ENCODE measurements at regions not wholly inside any gene's neighbourhood (a gene's known extent, or its start where the extent isn't known, plus 50 kb on each side); places are given as distances from the start of the nearest gene placed in this dataset.

DNA sequence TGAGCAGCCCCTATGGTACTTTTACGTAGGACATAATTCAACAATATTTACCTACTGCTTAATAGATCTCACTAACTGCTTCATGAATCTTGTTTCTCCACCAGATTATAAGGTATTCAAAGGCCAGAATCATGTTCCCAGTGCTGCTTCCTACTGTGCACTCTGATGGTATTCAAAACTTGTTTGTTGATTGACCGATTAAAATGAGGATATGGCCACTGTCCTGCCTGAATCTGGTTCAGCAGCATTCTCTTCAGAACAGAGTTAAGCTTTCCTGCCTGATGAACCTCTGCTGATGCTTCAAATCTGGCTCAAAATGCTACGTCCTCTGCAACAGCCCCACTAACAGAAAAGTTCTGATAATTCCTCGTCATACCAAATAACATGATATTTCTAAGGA lies 150.7 kb upstream of the ZNF462 start:
- no peaks in the 10 kb centered on the region for H3K36me3 ChIP-seq (ENCODE audit: low read depth)
- TF ChIP-seq, protein P1, sequence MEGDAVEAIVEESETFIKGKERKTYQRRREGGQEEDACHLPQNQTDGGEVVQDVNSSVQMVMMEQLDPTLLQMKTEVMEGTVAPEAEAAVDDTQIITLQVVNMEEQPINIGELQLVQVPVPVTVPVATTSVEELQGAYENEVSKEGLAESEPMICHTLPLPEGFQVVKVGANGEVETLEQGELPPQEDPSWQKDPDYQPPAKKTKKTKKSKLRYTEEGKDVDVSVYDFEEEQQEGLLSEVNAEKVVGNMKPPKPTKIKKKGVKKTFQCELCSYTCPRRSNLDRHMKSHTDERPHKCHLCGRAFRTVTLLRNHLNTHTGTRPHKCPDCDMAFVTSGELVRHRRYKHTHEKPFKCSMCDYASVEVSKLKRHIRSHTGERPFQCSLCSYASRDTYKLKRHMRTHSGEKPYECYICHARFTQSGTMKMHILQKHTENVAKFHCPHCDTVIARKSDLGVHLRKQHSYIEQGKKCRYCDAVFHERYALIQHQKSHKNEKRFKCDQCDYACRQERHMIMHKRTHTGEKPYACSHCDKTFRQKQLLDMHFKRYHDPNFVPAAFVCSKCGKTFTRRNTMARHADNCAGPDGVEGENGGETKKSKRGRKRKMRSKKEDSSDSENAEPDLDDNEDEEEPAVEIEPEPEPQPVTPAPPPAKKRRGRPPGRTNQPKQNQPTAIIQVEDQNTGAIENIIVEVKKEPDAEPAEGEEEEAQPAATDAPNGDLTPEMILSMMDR (IDR thresholded peaks at IDR 0.05): no peak
- no peak for ATAC-seq
- no peaks in the 10 kb centered on the region for H3K9me3 ChIP-seq
- no peak overlapping the region for H3K4me3 ChIP-seq
- H3K4me1 ChIP-seq (ENCODE audit: low read depth): no peaks in the 10 kb centered on the region
- intact Hi-C loops (cut with DNase I, micrococcal nuclease): no loop called here
- no peak for DNase-seq

DNA sequence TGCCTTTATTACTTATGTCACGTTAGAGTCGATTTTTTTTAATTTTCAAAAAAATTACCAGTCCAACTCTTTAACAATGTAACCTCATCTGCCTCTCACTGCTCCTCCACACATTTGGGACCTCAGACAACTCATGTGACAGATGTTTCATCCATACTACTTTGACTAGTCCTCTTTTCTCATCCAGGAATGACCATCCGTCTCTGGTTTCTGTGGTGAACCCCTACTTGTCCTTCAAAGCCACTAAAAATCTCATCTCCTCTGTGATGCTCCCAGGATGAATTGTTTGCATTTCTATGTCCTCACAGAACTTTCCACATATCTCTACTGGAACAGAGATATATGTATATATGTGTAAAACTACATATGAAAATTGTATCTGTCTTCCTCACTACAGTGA lies 149.8 kb upstream of the ZNF462 start:
- Histone ChIP-seq H3K36me3 (ENCODE audit: low read depth) (no peaks in the 10 kb centered on the region), H3K9me3 (no peaks in the 10 kb centered on the region), H3K4me1 (ENCODE audit: low read depth) (no peaks in the 10 kb centered on the region), H3K4me3 (no peak overlapping the region)
- TF ChIP-seq, protein P1 (IDR thresholded peaks at IDR 0.05): no peak
- ATAC-seq: no peak
- intact Hi-C loops (cut with DNase I, micrococcal nuclease): no loop called here
- DNase-seq: no peak

DNA sequence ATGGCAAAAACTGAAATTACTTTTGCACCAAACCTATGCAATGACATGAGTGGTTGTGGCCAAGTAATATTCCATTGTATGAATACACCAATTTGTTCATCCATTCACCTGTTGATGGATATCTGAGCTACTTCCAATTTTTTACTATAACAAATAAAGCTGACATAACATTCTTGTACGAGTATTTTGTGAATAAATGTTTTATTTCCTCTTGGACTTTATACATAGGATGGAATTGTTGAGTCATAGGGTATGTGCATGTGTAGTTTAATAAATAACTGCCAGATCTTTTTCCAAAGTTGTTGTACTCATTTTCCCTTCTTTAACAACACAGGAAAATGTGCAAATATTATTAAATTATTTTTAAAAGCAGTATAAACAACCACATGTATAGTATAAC lies 146.1 kb upstream of the ZNF462 start:
- H3K4me3 ChIP-seq: no peak overlapping the region
- intact Hi-C loops (cut with DNase I, micrococcal nuclease): no loop called here
- H3K9me3 ChIP-seq: no peaks in the 10 kb centered on the region
- TF ChIP-seq, protein P1 (IDR thresholded peaks at IDR 0.05): no peak
- H3K4me1 ChIP-seq (ENCODE audit: low read depth): no peaks in the 10 kb centered on the region
- ATAC-seq: no peak
- no peaks in the 10 kb centered on the region for H3K36me3 ChIP-seq (ENCODE audit: low read depth)
- DNase-seq: no peak

DNA sequence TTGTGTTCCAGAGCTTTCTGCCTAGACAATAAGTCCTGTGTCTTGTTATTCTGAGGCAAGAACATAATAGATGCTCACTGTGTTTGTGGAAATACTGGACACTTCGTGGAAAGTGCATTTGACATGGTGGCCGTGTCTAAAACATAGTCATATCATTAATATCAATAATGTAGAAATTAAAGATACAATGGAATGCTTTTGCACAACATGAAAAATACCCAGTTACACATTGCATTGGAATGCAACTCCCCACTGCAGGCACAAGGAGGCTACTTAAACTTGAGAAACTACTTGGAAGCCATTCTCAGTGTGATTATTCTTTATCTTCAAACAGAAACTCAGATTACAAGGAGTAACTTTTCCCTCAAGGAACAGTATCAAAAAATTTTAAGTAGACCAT lies 145.3 kb upstream of the ZNF462 start:
- no peaks in the 10 kb centered on the region for H3K36me3 ChIP-seq (ENCODE audit: low read depth)
- TF ChIP-seq, protein P1 (IDR thresholded peaks at IDR 0.05): no peak
- DNase-seq (peak in 1 of 3 donors; percentile 2), ATAC-seq (no peak)
- H3K9me3 ChIP-seq: no peaks in the 10 kb centered on the region
- H3K4me1 ChIP-seq (ENCODE audit: low read depth): no peaks in the 10 kb centered on the region
- H3K4me3 ChIP-seq: no peak overlapping the region
- intact Hi-C loops (cut with DNase I, micrococcal nuclease): no loop called here

DNA sequence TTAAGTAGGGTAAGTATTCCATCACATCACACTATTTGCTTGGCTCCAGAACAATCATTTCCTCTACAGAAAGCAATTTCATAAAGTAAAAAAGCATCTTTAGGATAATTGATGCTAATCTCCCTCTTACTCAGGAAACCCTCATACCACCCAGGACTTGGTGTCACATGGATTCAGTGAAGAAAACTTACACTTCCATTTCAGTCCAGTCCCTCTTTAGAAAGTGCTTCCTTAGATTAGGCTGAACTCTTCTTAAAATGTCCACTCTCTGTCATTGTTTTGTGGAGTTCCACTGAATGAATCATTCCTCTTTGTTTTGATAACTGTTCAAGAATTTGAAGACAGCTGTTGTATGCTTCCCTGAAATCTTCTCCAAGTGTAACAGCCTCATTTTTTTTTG lies 144.0 kb upstream of the ZNF462 start:
- DNase-seq (no peak), ATAC-seq (no peak)
- intact Hi-C loops (cut with DNase I, micrococcal nuclease): no loop called here
- H3K9me3 ChIP-seq: no peaks in the 10 kb centered on the region
- no peaks in the 10 kb centered on the region for H3K36me3 ChIP-seq (ENCODE audit: low read depth)
- TF ChIP-seq, protein P1 (IDR thresholded peaks at IDR 0.05): no peak
- H3K4me1 ChIP-seq (ENCODE audit: low read depth): no peaks in the 10 kb centered on the region
- H3K4me3 ChIP-seq: no peak overlapping the region

DNA sequence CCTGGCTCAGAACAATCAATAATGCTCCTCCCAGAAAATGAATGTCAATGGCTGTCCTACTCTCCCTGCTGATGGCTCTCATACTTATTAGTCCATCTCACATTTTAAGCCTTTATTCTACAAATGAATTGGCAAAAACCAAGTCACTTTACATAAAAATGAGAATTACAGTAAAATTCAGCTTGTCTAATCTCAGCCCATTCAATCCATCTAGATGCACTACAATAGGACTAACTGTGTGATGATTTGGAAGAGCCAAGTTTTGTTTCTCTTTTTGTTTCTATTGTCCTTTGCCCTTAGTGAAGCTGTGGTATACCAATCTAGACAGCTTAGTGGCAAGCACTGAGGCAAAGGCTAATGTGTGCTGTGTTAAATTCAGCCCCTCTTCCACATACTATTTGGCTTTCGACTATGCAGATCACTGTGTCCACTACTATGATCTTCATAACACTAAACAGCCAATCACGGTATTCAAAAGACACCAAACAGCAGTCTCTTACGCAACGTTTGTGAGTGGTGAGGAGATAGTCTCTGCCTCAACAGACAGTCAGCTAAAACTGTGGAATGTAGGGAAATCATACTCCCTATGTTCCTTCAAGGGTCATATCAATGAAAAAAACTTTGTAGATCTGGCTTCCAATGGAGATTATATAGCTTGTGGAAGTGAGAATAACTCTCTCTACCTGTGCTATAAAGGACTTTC lies 140.8 kb upstream of the ZNF462 start:
- DNase-seq: no peak
- Histone ChIP-seq H3K4me1 (ENCODE audit: low read depth) (no peaks in the 10 kb centered on the region), H3K4me3 (no peak overlapping the region), H3K9me3 (no peaks in the 10 kb centered on the region), H3K36me3 (ENCODE audit: low read depth) (no peaks in the 10 kb centered on the region)
- no peak for ATAC-seq
- intact Hi-C loops (cut with DNase I, micrococcal nuclease): no loop called here
- TF ChIP-seq, protein P1 (IDR thresholded peaks at IDR 0.05): no peak
